CD8-positive, alpha-beta memory T cell (primary cell): ENCODE measurements at regions not wholly inside any gene's neighbourhood (a gene's known extent, or its start where the extent isn't known, plus 50 kb on each side); places are given as distances from the start of the nearest gene placed in this dataset.

Experiments
- CTCF ChIA-PET: fragments of 350-600 bp; sonication (Branson Sonifier 250); formaldehyde crosslinking; loops from one replicate; lab custom pipeline; 2021; ENCODE audit warnings: antibody characterized with exemption; lab: Charles Lee
- POLR2A ChIA-PET: fragments of 350-600 bp; sonication (Branson Sonifier 250); formaldehyde crosslinking; loops from one replicate; lab custom pipeline; 2021; ENCODE audit warnings: antibody characterized with exemption; lab: Charles Lee
- DNase-seq, 5 donors: peaks; one replicate each; pipeline versions ENCODE4 v3.0.0 to v3.0.0-alpha.2; 2020 to 2022; ENCODE audit warnings: mixed read lengths in 1 of 5
- H3K27ac ChIP-seq: one replicate; pipeline ENCODE4 v1.7.0; 2013; ENCODE audit warnings: low read depth, mild to moderate bottlenecking, low read length, moderate library complexity
- H3K27me3 ChIP-seq: 2 replicates; pipeline ENCODE4 v1.7.0; 2013; ENCODE audit warnings: low read length, mild to moderate bottlenecking; ENCODE audit not compliant: insufficient read depth, poor library complexity, severe bottlenecking
- H3K36me3 ChIP-seq: 2 replicates; pipeline ENCODE4 v1.7.0; 2013; ENCODE audit warnings: mild to moderate bottlenecking, low read length, moderate library complexity; ENCODE audit not compliant: insufficient read depth
- H3K4me1 ChIP-seq: 2 replicates; pipeline ENCODE4 v1.7.0; 2013; ENCODE audit warnings: mild to moderate bottlenecking, low read length, moderate library complexity; ENCODE audit not compliant: insufficient read depth
- H3K4me3 ChIP-seq: 2 replicates; pipeline ENCODE4 v1.7.0; 2013; ENCODE audit warnings: mild to moderate bottlenecking, low read length
- H3K9me3 ChIP-seq: 2 replicates; pipeline ENCODE4 v1.7.0; 2013; ENCODE audit warnings: mild to moderate bottlenecking, low read length
- H3K27ac Mint-ChIP-seq, 8 donors: one replicate each; pipeline ENCODE4 v1.8.0; 2020 to 2021; ENCODE audit warnings: mixed read lengths in 8 of 8, mild to moderate bottlenecking in 6 of 8, inconsistent platforms in 3 of 8, moderate library complexity in 3 of 8
- H3K27me3 Mint-ChIP-seq, 2 donors: one replicate each; pipeline ENCODE4 v1.8.0; 2020 to 2021; ENCODE audit warnings: mixed read lengths in 2 of 2, mild to moderate bottlenecking in 1 of 2, moderate library complexity in 1 of 2
- H3K36me3 Mint-ChIP-seq, 3 donors: one replicate each; pipeline ENCODE4 v1.8.0; 2020 to 2021; ENCODE audit warnings: mixed read lengths in 3 of 3, inconsistent platforms in 1 of 3, mild to moderate bottlenecking in 1 of 3
- H3K4me1 Mint-ChIP-seq, 3 donors: one replicate each; pipeline ENCODE4 v1.8.0; 2020 to 2021; ENCODE audit warnings: mixed read lengths in 3 of 3, inconsistent platforms in 1 of 3, mild to moderate bottlenecking in 1 of 3
- H3K4me3 Mint-ChIP-seq, 7 donors: one replicate each; pipeline ENCODE4 v1.8.0; 2020 to 2021; ENCODE audit warnings: mixed read lengths in 7 of 7, mild to moderate bottlenecking in 6 of 7, moderate library complexity in 4 of 7, inconsistent platforms in 2 of 7
- H3K9me3 Mint-ChIP-seq, 5 donors: one replicate each; pipeline ENCODE4 v1.8.0; 2020 to 2022; ENCODE audit warnings: mixed read lengths in 5 of 5, mild to moderate bottlenecking in 3 of 5, moderate library complexity in 2 of 5, inconsistent platforms in 1 of 5

DNA sequence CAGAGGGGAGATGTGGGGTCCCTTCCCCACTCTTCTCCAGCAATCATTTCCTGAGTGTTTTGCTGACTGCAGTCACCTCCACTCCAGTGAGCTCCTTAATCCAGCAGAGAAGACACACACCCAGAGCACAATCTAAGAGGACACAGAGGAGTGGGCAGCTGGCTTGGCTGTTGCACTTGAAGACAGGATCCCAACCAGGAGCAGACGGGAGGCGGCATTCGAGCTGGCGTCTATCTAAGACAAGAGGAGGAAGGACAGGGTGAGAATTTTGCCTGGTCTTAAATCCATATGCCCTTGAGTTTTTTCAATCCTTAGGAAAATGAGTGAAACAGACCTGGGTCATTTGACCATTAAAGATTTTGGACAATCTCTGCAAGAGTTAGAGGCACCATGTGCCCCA, 56.1 kb upstream of the SIM2 start:
- POLR2A ChIA-PET = no interaction called here
- H3K27ac ChIP-seq = no peak overlapping the region
- Mint-ChIP-seq H3K9me3 (peaks cover 0 to 2% (median 0%) of the 10 kb centered on the region in 5 donors), H3K27ac (no peak overlapping the region), H3K36me3 (no peaks in the 10 kb centered on the region), H3K4me3 (no peak overlapping the region), H3K27me3 (peaks cover 9 to 44% of the 10 kb centered on the region in 2 donors), H3K4me1 (no peaks in the 10 kb centered on the region)
- no peaks in the 10 kb centered on the region for H3K36me3 ChIP-seq
- H3K27me3 ChIP-seq = no peaks in the 10 kb centered on the region
- H3K9me3 ChIP-seq = no peaks in the 10 kb centered on the region
- H3K4me1 ChIP-seq = no peaks in the 10 kb centered on the region
- CTCF ChIA-PET = interaction anchor here (2.6 kb wide), 1 partner anchor 12 kb away, joined by 10 read pairs; no protein-coding TSS in a partner anchor
- no peak overlapping the region for H3K4me3 ChIP-seq
- no peak for DNase-seq

DNA sequence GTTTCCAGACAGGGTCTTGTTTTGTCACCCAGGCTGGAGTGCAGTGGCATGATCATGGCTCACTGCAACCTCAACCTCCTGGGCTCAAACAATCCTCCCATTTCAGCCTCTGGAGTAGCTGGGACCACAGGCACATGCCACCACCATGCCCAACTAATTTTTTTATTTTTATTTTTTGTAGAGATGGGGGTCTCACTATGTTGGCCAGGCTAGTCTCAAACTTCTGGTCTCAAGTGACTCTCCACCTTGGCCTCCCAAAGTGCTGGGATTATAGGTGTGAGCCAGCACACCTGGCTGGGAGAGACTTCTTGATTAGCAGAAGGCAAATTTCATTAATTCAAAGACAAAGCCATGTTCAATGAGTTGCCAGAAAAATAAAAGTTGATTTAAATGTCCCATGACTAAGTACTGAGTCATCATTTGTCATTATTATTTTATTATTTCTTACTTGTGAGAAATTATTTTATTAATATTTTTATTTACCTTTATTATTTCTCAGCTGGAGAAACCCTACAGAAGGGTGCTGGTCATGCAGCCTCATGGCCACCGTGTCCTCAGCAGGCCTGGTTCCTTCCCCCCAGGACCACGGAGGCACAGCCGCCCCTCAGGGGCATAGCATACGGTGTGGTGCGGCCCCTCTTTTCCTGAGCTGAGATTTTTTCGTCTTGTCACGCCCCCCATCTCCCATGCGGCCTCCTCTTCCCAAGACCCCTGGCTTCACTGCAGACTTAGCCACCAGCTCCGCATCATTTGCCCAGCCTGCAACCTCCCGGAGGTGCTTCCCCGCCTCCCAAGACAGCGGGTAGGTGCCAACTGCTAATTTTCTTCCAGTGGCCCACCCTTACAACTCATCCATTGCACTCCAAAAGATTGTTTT, 55.3 kb upstream of the SIM2 start:
- no peaks in the 10 kb centered on the region for H3K9me3 ChIP-seq
- no peaks in the 10 kb centered on the region for H3K4me1 ChIP-seq
- ChIA-PET POLR2A (no interaction called here), CTCF (no interaction called here)
- no peaks in the 10 kb centered on the region for H3K27me3 ChIP-seq
- H3K9me3 Mint-ChIP-seq = peaks cover 0 to 2% (median 0%) of the 10 kb centered on the region in 5 donors
- H3K4me1 Mint-ChIP-seq = no peaks in the 10 kb centered on the region
- no peak overlapping the region for H3K27ac ChIP-seq
- peaks cover 13 to 42% of the 10 kb centered on the region in 2 donors for H3K27me3 Mint-ChIP-seq
- no peak for DNase-seq
- H3K27ac Mint-ChIP-seq = no peak overlapping the region
- H3K36me3 ChIP-seq = no peaks in the 10 kb centered on the region
- no peak overlapping the region for H3K4me3 Mint-ChIP-seq
- no peak overlapping the region for H3K4me3 ChIP-seq
- H3K36me3 Mint-ChIP-seq = no peaks in the 10 kb centered on the region

- H3K9me3 ChIP-seq = no peaks in the 10 kb centered on the region
- no peaks in the 10 kb centered on the region for H3K36me3 ChIP-seq
- no peaks in the 10 kb centered on the region for H3K36me3 Mint-ChIP-seq
- peaks cover 7 to 32% of the 10 kb centered on the region in 2 donors for H3K27me3 Mint-ChIP-seq
- no peaks in the 10 kb centered on the region for H3K27me3 ChIP-seq
- peaks cover 0 to 2% (median 0%) of the 10 kb centered on the region in 5 donors for H3K9me3 Mint-ChIP-seq
- H3K27ac Mint-ChIP-seq = no peak overlapping the region
- no peak overlapping the region for H3K4me3 Mint-ChIP-seq
- ChIA-PET CTCF (no interaction called here), POLR2A (no interaction called here)
- DNase-seq = no peak
- H3K4me1 Mint-ChIP-seq = no peaks in the 10 kb centered on the region
- no peak overlapping the region for H3K27ac ChIP-seq
- no peaks in the 10 kb centered on the region for H3K4me1 ChIP-seq
- no peak overlapping the region for H3K4me3 ChIP-seq
Observed at GRCh38 chr21:36646011-36646410, 52.9 kb upstream of the SIM2 start.

DNA sequence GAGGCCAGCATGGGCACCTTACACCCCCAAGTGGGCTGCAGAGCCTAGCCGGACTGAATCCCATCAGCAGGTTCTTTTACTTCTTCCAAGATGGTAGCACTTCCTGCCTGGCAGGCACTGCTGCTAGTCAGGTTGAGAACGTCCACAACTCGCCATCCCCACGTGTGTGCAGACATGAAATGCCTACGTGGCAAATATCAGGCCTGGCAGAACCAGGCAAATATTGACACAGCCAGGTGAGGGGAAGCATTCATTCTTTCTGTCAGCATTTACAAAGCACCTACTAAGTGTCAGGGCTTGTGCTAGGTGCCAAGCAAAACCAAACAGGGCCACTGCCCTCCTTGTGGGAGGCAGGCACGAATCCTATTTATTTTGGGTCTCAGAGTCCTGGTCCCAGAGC, 52.3 kb upstream of the SIM2 start:
- no peak overlapping the region for H3K27ac Mint-ChIP-seq
- no peak overlapping the region for H3K27ac ChIP-seq
- ChIA-PET POLR2A (no interaction called here), CTCF (no interaction called here)
- H3K9me3 Mint-ChIP-seq = peaks cover 0 to 2% (median 0%) of the 10 kb centered on the region in 5 donors
- H3K36me3 Mint-ChIP-seq = no peaks in the 10 kb centered on the region
- H3K4me3 Mint-ChIP-seq = no peak overlapping the region
- no peaks in the 10 kb centered on the region for H3K36me3 ChIP-seq
- no peaks in the 10 kb centered on the region for H3K9me3 ChIP-seq
- H3K27me3 ChIP-seq = no peaks in the 10 kb centered on the region
- no peak overlapping the region for H3K4me3 ChIP-seq
- H3K27me3 Mint-ChIP-seq = peaks cover 7 to 28% of the 10 kb centered on the region in 2 donors
- DNase-seq = no peak
- H3K4me1 Mint-ChIP-seq = no peaks in the 10 kb centered on the region
- no peaks in the 10 kb centered on the region for H3K4me1 ChIP-seq

- H3K27me3 Mint-ChIP-seq = peaks cover 6 to 28% of the 10 kb centered on the region in 2 donors
- Histone ChIP-seq H3K27ac (no peak overlapping the region), H3K9me3 (no peaks in the 10 kb centered on the region), H3K27me3 (no peaks in the 10 kb centered on the region), H3K36me3 (no peaks in the 10 kb centered on the region), H3K4me1 (no peaks in the 10 kb centered on the region), H3K4me3 (no peak overlapping the region)
- ChIA-PET POLR2A (no interaction called here), CTCF (no interaction called here)
- H3K27ac Mint-ChIP-seq = no peak overlapping the region
- H3K36me3 Mint-ChIP-seq = no peaks in the 10 kb centered on the region
- peaks cover 0 to 4% (median 0%) of the 10 kb centered on the region in 5 donors for H3K9me3 Mint-ChIP-seq
- DNase-seq = no peak
- H3K4me1 Mint-ChIP-seq = no peaks in the 10 kb centered on the region
- no peak overlapping the region for H3K4me3 Mint-ChIP-seq
Observed at GRCh38 chr21:36647279-36648093, 51.4 kb upstream of the SIM2 start.
